Liver (tissue), 8 donors: ENCODE measurements at regions not wholly inside any gene's neighbourhood (a gene's known extent, or its start where the extent isn't known, plus 50 kb on each side); places are given as distances from the start of the nearest gene placed in this dataset.
A peak's percentile ranks its signal among the peaks of the same experiment; 100 is the strongest.

Experiments
- DNase-seq: peaks from one replicate; pipeline ENCODE4 v3.0.0-alpha.2; 2017; ENCODE audit warnings: low spot score
- H3K27ac ChIP-seq, 2 donors: one replicate each; pipeline ENCODE4 v1.7.0; 2013; ENCODE audit warnings: inconsistent platforms in 2 of 2, low read length in 2 of 2, control low read depth in 1 of 2, low read depth in 1 of 2, mild to moderate bottlenecking in 1 of 2
- H3K27me3 ChIP-seq, 4 donors: one replicate each; pipeline versions ENCODE4 v1.6.1 to v1.7.0; 2013; ENCODE audit warnings: low read length in 3 of 4, inconsistent platforms in 1 of 4, mild to moderate bottlenecking in 1 of 4, moderate library complexity in 1 of 4; ENCODE audit not compliant: control insufficient read depth in 4 of 4, insufficient read depth in 4 of 4
- H3K36me3 ChIP-seq, 4 donors: one replicate each; pipeline versions ENCODE4 v1.6.1 to v1.7.0; 2013; ENCODE audit warnings: low read length in 3 of 4, mild to moderate bottlenecking in 3 of 4, low read depth in 1 of 4, moderate library complexity in 1 of 4; ENCODE audit not compliant: control insufficient read depth in 4 of 4, insufficient read depth in 3 of 4
- H3K4me1 ChIP-seq, 4 donors: one replicate each; pipeline versions ENCODE4 v1.6.1 to v1.7.0; 2013; ENCODE audit warnings: low read length in 3 of 4, mild to moderate bottlenecking in 3 of 4, moderate library complexity in 1 of 4; ENCODE audit not compliant: control insufficient read depth in 4 of 4, insufficient read depth in 4 of 4
- H3K4me3 ChIP-seq, 3 donors: one replicate each; pipeline versions ENCODE4 v1.6.1 to v1.7.0; 2013; ENCODE audit warnings: low read length in 3 of 3, control low read depth in 1 of 3, low read depth in 1 of 3, mild to moderate bottlenecking in 1 of 3
- H3K9ac ChIP-seq, 2 donors: one replicate each; pipeline ENCODE4 v1.7.0; 2013; ENCODE audit warnings: low read length in 2 of 2, mild to moderate bottlenecking in 2 of 2, moderate library complexity in 2 of 2, control low read depth in 1 of 2, low read depth in 1 of 2
- H3K9me3 ChIP-seq, 4 donors: one replicate each; pipeline versions ENCODE4 v1.6.1 to v1.7.0; 2013; ENCODE audit warnings: low read length in 3 of 4; ENCODE audit not compliant: control insufficient read depth in 4 of 4
- EGR1 ChIP-seq, 2 donors: IDR thresholded peaks; 2 replicates each; pipeline ENCODE4 v1.6.1; 2016 to 2018; ENCODE audit warnings: antibody characterized with exemption in 2 of 2, low read depth in 2 of 2
- FOXA1 ChIP-seq: IDR thresholded peaks from 2 replicates; pipeline ENCODE4 v1.6.1; 2016; ENCODE audit warnings: antibody characterized with exemption
- FOXA2 ChIP-seq: IDR thresholded peaks from 2 replicates; pipeline ENCODE4 v1.6.1; 2016; ENCODE audit warnings: antibody characterized with exemption
- GABPA ChIP-seq, 2 donors: IDR thresholded peaks in 1 of 2; conservative IDR thresholded peaks in 1 of 2; 2 replicates each; pipeline ENCODE4 v1.6.1; 2016; ENCODE audit warnings: antibody characterized with exemption in 2 of 2, mild to moderate bottlenecking in 1 of 2, moderate library complexity in 1 of 2
- HNF4G ChIP-seq: IDR thresholded peaks from 2 replicates; pipeline ENCODE4 v1.6.1; 2016; ENCODE audit warnings: antibody characterized with exemption
- RAD21 ChIP-seq, 2 donors: IDR thresholded peaks; 2 replicates each; pipeline ENCODE4 v1.6.1; 2016; ENCODE audit warnings: antibody characterized with exemption in 2 of 2, mild to moderate bottlenecking in 2 of 2
- REST ChIP-seq: IDR thresholded peaks from 2 replicates; pipeline ENCODE4 v1.6.1; 2016; ENCODE audit warnings: antibody characterized with exemption, mild to moderate bottlenecking
- RXRA ChIP-seq, 2 donors: IDR thresholded peaks; 2 replicates each; pipeline ENCODE4 v1.6.1; 2017 to 2018; ENCODE audit warnings: antibody characterized with exemption in 2 of 2, mild to moderate bottlenecking in 1 of 2
- SP1 ChIP-seq: IDR thresholded peaks from 2 replicates; pipeline ENCODE4 v1.6.1; 2018; ENCODE audit warnings: antibody characterized with exemption, mild to moderate bottlenecking
- TAF1 ChIP-seq: conservative IDR thresholded peaks from 2 replicates; pipeline ENCODE4 v1.6.1; 2016; ENCODE audit warnings: antibody characterized with exemption, mild to moderate bottlenecking
- YY1 ChIP-seq: IDR thresholded peaks from 2 replicates; pipeline ENCODE4 v1.6.1; 2016; ENCODE audit warnings: antibody characterized with exemption, mild to moderate bottlenecking
- ZBTB33 ChIP-seq: IDR thresholded peaks from 2 replicates; pipeline ENCODE4 v1.6.1; 2016; ENCODE audit warnings: antibody characterized with exemption
- WGBS: extraction: QIAGEN DNeasy Blood & Tissue Kit; methylation state at CpG from one replicate; pipeline ENCODE4 v1.1.7; 2013; 5-methylcytosine and 5-hydroxymethylcytosine counted together
- TF ChIP-seq, protein P1 (sequence below): IDR thresholded peaks from 2 replicates; pipeline ENCODE4 v1.6.1; 2016; ENCODE audit warnings: antibody characterized with exemption
- TF ChIP-seq, protein P2 (sequence below): fragments of 150-350 bp; IDR thresholded peaks from 2 replicates; pipeline ENCODE4 v1.5.1; 2017; ENCODE audit warnings: improper control_type of control experiment, low read depth, low read length; ENCODE audit not compliant: missing input control
- TF ChIP-seq, protein P3 (sequence below): IDR thresholded peaks from 2 replicates; pipeline ENCODE4 v1.6.1; 2016; ENCODE audit warnings: antibody characterized with exemption
- donor health status: healthy.
- donor health status: healthy.
- donor health status: healthy.
- donor health status: healthy.
- donor health status: healthy.

GRCh38 chr9:31114346-31114745 lies 1270.1 kb upstream of the ACO1 start:
- Histone ChIP-seq H3K27me3 (no peaks in the 10 kb centered on the region), H3K27ac (no peak overlapping the region), H3K4me1 (no peaks in the 10 kb centered on the region), H3K9ac (no peak overlapping the region), H3K36me3 (no peaks in the 10 kb centered on the region), H3K4me3 (no peak overlapping the region), H3K9me3 (no peaks in the 10 kb centered on the region)
- DNase-seq: no peak
- 80% methylated on average over 1 of the region's 1 CpG for WGBS
- TF ChIP-seq, protein P1, sequence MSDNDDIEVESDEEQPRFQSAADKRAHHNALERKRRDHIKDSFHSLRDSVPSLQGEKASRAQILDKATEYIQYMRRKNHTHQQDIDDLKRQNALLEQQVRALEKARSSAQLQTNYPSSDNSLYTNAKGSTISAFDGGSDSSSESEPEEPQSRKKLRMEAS: no peak
- TF ChIP-seq FOXA2: no peak
- TF ChIP-seq SP1: no peak
- TF ChIP-seq, protein P2, sequence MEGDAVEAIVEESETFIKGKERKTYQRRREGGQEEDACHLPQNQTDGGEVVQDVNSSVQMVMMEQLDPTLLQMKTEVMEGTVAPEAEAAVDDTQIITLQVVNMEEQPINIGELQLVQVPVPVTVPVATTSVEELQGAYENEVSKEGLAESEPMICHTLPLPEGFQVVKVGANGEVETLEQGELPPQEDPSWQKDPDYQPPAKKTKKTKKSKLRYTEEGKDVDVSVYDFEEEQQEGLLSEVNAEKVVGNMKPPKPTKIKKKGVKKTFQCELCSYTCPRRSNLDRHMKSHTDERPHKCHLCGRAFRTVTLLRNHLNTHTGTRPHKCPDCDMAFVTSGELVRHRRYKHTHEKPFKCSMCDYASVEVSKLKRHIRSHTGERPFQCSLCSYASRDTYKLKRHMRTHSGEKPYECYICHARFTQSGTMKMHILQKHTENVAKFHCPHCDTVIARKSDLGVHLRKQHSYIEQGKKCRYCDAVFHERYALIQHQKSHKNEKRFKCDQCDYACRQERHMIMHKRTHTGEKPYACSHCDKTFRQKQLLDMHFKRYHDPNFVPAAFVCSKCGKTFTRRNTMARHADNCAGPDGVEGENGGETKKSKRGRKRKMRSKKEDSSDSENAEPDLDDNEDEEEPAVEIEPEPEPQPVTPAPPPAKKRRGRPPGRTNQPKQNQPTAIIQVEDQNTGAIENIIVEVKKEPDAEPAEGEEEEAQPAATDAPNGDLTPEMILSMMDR: no peak
- TF ChIP-seq EGR1 (IDR thresholded peaks at IDR 0.05; ENCODE audit: low read depth in 2 of 2): no peak

- no peak overlapping the region for H3K27ac ChIP-seq
- no peaks in the 10 kb centered on the region for H3K36me3 ChIP-seq
- no peaks in the 10 kb centered on the region for H3K27me3 ChIP-seq
- H3K4me3 ChIP-seq: no peak overlapping the region
- no peaks in the 10 kb centered on the region for H3K9me3 ChIP-seq
- no peak for DNase-seq
- WGBS: 39% methylated on average over 5 of the region's 5 CpGs
- TF ChIP-seq HNF4G (no peak), SP1 (no peak), EGR1 (IDR thresholded peaks at IDR 0.05; ENCODE audit: low read depth in 2 of 2) (no peak), REST (no peak), FOXA2 (no peak), GABPA (IDR thresholded peaks at IDR 0.05 in 1 of 2, conservative IDR thresholded peaks at IDR 0.05 in 1 of 2) (no peak), TAF1 (no peak), FOXA1 (no peak), RXRA (IDR thresholded peaks at IDR 0.05) (no peak), RAD21 (IDR thresholded peaks at IDR 0.05) (peak; percentile 72 to 89), YY1 (no peak), ZBTB33 (no peak)
- TF ChIP-seq, protein P3, sequence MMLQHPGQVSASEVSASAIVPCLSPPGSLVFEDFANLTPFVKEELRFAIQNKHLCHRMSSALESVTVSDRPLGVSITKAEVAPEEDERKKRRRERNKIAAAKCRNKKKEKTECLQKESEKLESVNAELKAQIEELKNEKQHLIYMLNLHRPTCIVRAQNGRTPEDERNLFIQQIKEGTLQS: no peak
- TF ChIP-seq, protein P2: peak; percentile 53
- TF ChIP-seq, protein P1: no peak
- peaks cover 0 to 10% (median 6%) of the 10 kb centered on the region in 4 donors for H3K4me1 ChIP-seq
- no peak overlapping the region for H3K9ac ChIP-seq
Measured at GRCh38 chr9:31119890-31120454, 1264.5 kb upstream of the ACO1 start.
